ENCODE measurements at regions not wholly inside any gene's neighbourhood (a gene's known extent, or its start where the extent isn't known, plus 50 kb on each side); places are given as distances from the start of the nearest gene placed in this dataset.

GRCh38 chr4:55237839-55238238, 108.2 kb upstream of the SRD5A3 start:
- TF ChIP-seq, protein P1, sequence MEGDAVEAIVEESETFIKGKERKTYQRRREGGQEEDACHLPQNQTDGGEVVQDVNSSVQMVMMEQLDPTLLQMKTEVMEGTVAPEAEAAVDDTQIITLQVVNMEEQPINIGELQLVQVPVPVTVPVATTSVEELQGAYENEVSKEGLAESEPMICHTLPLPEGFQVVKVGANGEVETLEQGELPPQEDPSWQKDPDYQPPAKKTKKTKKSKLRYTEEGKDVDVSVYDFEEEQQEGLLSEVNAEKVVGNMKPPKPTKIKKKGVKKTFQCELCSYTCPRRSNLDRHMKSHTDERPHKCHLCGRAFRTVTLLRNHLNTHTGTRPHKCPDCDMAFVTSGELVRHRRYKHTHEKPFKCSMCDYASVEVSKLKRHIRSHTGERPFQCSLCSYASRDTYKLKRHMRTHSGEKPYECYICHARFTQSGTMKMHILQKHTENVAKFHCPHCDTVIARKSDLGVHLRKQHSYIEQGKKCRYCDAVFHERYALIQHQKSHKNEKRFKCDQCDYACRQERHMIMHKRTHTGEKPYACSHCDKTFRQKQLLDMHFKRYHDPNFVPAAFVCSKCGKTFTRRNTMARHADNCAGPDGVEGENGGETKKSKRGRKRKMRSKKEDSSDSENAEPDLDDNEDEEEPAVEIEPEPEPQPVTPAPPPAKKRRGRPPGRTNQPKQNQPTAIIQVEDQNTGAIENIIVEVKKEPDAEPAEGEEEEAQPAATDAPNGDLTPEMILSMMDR (IDR thresholded peaks at IDR 0.05): no peak
- no peak for TF ChIP-seq POLR2A (IDR thresholded peaks at IDR 0.05)

Data from body of pancreas (tissue), 4 donors.